ENCODE measurements at regions not wholly inside any gene's neighbourhood (a gene's known extent, or its start where the extent isn't known, plus 50 kb on each side); places are given as distances from the start of the nearest gene placed in this dataset.

DNA sequence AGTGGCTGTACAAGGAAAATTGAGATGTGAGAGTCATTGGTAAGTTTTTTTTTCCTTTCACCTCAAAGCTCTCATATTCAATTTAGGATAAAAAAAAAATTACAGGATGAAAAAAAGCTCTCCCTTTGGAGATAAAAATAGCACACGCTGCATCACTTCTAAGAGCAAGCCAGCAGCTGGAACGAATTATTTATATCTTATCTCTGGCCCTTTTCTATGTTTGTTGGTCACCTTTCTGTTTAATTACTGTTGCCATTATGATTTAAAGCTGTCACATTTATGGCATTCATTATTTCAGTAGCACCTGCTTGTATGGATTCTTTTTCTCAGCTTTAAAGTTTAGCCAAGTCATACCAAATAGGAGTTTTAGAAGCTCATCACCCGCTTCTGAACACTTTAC lies 171.6 kb upstream of the PDZRN3 start:
- DNase-seq (ENCODE audit: low spot score) = no peak

DNA sequence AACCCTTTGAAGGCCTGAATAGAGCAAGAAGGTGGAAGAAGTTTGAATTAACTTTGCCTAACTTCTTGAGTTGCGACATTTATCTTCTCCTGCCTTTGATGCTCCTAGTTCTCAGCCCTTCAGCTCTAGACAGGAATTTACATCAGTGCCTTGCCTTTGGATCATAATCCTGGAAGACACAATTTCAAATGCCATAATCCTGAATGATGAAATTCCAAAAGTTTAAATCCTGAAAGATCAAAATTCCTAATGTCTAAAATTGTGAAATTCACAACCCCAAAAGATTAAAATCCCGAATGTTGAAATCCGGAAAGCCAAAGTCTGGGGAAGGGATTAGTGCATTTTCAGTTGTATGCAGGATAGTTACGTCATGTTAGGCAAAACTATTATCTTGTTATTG lies 166.6 kb upstream of the PDZRN3 start:
- DNase-seq (ENCODE audit: low spot score) = no peak

DNA sequence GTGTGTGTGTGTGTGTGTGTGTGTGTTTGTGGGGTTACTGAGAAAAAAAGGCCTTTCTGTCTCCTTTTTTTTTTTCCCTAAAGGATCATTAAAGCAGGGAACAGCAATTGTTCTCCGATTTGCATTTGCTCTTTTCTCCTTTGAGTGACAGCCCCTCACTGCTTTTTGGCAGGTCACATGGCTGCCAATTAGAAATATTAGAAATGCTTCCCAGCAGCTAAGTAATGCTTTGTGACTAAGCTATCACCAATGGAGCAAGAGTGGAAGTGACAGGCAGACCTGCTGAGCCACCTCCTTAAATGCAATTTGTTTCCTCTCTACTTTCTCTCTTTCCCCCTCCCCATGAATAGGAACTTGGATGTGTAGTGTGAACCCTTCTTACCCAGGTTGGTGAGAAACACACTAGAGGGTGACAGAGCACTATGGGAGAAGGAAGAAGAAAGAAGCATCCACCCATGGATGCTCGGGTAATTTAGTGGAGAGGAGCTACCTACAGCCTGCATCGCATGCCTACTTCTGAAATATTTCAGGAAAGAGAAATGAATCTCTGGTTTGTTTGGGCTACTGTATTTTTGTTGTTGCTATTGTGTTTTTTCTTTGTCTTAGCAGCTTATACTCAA lies 165.2 kb upstream of the PDZRN3 start:
- no peak for DNase-seq (ENCODE audit: low spot score)

DNA sequence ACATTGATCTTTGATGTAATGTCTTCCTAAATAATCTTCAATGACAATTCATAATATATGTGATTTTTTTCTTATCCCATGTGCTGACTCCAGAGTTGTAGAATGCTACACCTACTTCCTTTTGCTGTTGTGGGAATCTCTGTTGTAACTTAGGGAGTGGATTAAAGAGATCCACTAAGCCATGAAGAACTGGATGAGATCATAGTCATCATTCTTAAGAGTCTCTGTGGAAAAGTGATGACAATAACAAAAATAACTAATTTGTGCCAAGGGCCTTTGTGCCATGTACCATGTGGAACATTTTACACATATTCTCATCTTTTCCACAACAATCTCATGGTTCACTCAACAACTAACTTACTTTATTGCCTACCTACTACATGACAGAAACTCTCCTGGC lies 162.9 kb upstream of the PDZRN3 start:
- no peak for DNase-seq (ENCODE audit: low spot score)

DNA sequence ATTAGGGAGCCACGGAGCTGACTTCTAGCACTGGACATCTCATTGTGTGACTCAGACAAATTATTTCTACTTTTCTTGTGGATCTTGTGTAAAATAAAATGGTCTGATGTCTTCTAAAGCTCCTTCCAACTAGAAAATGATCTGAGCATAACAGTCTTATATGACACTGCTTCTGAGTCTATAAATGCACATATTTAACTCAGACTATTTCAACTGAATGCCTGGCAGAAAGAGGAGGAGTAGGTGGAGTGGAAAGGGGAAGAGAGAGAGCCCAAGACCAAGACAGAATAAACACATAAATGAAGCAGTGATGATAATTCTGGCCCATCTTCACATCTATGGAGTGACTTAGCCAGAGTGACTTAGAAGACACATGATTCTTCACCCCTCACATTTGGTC lies 162.3 kb upstream of the PDZRN3 start:
- DNase-seq (ENCODE audit: low spot score) = no peak

DNA sequence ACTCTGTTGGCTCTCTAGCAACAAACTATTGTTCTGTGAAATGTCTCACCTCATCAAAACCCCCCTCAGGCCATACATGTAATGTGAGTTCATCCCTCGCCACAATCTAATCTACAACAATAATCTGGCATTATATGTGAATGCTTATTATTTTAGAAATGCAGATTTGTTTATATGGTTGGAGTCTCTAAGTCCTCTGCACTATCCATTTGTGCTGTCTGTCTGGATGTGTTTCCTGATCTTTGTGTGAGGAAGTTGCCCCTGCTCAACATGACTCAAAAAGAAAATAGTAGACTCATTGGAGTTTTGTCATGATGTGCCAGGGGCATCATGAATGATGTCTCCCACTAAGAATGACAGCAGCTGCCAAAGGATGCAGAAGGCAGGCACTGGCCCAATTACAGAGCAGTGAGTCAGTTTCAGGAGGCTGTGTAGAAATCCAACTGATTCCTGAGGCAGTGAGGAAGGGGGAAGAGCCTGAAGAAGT lies 161.6 kb upstream of the PDZRN3 start:
- DNase-seq (ENCODE audit: low spot score) = peak; percentile 49

DNA sequence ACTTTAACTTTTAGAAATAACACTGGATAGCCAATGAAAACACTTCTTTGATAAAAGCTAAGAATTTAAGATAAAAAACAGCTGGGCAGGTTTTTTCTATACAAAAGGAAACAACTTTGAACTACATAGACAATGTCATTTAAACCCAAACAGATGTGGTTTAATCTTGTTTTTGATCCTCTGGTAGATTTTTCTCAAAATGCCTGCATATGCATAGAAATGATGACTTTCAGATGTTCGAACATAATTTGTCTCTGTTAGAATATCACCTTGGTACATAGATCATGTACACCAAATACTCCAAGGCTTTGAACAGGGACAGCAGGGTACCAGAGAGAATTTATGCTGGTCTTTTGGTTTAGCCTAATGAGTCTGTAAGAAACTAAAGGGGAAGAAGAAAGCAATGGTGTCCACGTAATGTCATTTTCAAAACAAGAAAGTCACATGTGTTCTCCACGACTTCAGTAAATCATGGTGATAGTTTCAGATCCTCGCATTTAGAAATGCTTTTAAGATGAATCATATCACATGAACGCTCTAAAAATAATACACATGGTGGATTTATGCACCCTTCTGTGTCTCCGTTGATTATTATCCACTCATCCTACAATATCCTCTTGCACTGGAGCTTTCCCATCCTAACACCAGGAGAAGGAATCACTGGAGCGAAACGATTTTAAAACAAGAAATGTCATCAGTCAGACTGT lies 160.1 kb upstream of the PDZRN3 start:
- no peak for DNase-seq (ENCODE audit: low spot score)

DNA sequence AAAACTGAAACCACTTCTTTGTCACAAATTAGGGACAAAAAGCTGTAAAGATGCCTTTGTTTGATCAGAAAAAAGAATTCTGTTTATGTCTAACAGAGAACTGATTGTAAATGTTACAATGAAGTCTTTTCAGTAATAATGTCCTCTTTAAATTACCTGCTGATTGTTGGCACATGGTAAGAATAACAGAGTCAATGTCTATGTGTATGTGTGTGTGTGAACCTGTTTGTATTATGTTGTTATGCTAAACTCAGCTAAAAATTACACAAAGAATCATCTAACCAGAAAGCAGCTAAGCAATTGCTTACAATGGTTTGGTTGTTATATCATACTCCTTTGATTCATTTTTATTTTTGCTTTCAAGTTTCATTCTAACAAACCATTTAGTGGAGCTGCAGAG lies 159.1 kb upstream of the PDZRN3 start:
- DNase-seq (ENCODE audit: low spot score) = no peak

DNA sequence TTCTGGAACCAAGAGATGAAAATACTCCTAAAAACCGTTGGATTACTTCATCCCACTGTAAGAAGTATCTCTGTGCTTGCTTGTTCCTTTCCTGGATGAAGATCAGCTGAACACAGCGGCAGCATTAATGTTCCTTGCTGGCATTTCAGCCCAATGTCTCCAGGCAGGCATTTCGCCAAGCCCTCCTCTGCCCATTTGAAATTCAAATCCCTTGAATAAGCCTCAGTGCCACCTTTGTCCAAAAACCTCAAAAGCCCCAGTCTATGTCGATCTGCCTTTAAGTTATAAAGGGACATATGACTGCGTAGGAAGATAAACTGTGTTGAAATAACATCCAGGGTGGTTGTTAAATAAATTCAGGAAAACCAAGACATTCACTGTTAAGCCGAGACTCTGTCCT lies 156.8 kb upstream of the PDZRN3 start:
- peak; percentile 72 for DNase-seq (ENCODE audit: low spot score)

DNA sequence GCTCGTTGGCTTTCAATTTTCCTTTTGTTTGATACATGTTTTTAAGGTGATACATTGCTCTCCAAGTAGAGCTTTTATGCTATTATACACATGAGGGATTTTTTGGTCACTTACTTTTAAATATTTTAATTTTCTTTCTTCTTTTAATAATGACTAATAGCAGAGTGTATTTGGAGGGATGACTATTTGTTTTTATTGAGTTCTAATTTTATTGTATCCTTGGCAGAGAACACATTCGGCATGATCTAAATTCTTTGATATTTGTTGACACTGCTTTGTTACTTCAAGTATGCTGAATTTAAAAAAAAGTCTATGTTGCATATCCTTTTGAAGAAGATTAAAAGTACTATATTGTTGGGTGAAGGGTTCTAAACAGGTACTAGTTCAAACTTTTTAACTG lies 149.9 kb upstream of the PDZRN3 start:
- DNase-seq (ENCODE audit: low spot score) = no peak

DNA sequence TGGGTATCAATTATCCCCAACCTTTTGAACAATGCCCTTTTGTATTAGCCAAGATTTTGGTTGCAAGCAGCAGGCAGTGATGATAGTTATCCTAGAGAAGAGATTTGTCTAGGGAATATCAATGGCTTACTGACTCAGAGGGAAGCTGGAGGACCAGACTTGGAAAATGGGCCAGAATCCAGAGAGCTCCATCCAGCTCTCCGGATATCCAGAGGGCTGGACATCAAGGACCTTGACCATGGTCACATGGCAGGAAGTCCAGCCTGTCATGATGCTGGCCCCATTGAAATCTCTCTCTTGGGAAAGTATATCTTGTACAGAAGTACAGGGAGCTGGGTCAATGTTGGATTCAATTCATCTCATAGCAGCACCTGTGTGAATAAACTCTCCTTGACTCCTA lies 148.5 kb upstream of the PDZRN3 start:
- no peak for DNase-seq (ENCODE audit: low spot score)

DNA sequence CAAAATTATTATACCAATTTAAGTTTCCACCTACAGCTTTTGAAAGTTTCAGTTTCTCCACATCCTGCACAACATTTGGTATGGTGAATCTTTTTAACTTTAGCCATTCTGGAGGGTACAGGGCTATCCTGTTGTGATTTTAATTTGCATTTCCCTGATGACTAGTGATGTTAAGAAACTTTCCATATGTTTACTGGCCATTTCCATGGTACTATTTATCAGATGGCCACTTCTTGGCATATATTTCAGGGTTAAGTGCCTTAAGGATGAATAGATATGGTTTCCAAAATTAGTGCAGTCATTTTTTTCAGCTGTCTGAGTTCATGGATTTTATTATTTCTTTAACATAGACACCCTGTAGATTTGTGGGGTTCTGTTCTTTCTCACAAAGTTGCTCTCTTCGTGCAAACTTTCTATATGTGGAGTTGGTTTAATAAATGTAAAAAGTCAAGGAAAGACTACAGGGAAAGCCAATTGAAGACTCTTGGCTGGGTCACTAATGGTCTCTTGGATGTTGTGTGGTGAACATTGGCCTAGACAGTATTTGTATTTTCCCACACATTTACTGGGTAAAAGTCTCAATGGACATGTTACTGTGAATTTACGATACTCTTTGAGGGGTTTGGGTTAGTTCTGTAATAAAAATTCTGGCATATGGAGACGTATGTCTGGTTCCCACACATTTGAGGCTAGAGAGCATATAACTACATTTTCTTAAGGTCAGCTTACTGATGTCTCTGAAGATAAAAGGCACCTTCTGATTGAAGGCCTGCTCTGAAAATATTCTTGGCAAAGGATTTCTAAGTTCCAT lies 147.5 kb upstream of the PDZRN3 start:
- DNase-seq (ENCODE audit: low spot score) = no peak

DNA sequence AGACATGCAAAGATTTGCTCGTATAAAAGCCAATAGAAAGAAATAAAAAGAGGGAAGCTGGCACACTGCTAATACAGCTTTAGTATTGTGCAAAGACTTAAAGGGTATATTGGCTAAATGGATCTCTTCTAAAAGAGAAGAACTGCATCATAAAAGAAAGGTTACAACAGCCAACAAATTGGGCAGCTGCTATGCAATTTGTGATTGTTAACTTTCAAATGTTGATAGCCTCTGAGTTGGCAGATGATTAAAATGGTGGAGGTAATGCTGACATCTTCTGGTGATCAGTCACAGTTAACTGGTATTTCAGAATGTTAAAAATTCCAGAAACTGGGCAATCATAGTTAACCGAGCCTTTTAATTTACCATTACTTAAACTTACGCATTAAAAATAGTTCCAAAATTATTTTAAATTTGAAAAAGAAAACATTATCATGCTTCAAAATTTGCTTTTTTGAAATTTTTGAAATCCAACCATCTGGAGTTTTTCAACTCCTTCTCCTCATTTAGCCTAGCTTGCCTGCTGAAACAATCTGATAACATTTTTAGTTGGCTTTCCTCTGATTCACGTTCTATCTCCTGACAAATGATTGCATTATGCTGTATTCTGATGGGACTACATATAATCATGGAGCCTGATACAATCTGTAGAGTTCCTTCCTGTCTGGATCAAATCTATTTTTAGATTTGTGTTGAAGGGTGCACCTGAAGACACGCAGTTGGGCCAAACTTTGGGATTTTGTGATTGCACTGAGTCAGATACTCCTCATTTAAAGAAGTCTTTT lies 144.0 kb upstream of the PDZRN3 start:
- peak; percentile 30 for DNase-seq (ENCODE audit: low spot score)

DNA sequence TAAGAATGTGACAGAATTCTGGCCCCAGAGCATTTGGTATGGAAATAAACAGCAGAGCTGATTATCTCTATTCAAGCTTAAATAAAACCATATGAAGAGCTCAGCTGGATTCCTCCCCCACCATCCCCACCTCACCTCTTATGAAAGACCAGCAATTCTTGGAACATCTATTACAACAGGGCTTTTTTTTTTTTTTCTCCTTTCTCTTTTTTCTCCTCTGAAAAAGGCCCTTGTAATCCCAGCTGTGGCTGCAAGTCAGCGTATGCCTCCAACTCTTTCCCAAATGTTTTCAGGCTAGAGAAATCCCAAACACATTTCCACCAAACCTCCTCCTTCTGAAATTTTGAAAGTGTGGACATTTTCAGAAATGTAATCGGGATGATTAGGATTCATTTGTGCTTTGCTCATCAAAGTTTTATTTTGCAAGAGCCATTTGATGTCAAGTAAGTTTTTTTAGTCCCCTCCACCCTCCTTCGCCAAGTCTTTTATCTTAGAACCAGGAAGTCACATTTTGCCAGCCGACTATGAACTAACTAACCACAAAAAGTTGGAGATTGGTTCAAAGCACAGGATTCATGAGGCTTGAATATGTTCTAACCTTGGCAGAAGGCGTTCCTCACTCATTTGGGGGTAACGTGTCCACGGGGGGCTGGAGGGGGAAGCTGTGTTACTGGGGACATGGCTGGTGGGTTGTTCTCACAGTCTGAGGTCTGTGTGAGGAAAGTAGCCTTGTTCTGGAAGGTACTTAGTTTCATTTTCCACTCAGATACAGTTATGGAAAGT lies 142.0 kb upstream of the PDZRN3 start:
- no peak for DNase-seq (ENCODE audit: low spot score)

DNA sequence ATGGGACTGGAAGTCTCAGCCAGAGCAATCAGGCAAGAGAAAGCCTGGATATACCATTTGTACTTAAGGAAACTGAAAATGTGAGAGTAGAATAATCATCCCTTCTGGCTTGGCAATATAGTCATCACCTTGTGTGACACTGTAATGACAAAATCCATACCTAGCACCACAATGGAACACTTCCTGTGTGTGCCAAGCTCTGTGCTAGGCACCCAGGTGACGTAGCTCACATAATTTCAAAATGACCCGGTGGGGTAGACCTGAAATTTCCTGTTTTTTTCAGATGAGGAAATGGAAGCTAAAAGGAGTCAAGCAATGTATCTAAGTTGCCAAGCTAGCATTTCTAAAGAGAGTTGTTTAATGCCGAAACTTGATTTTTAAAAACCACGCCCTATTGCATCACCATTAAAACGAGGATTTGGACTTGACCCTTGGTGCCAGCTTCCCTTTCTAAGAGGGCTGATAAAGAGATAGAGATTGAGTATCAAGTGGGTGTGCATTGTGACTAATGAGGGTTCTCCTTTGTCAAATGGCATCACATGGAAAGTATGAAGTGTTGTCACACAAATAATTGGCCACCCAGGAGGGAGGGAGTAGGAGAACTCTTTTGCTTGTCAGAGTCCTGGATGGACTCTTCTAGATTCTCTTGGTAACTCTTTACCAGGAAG lies 141.3 kb upstream of the PDZRN3 start:
- no peak for DNase-seq (ENCODE audit: low spot score)

DNA sequence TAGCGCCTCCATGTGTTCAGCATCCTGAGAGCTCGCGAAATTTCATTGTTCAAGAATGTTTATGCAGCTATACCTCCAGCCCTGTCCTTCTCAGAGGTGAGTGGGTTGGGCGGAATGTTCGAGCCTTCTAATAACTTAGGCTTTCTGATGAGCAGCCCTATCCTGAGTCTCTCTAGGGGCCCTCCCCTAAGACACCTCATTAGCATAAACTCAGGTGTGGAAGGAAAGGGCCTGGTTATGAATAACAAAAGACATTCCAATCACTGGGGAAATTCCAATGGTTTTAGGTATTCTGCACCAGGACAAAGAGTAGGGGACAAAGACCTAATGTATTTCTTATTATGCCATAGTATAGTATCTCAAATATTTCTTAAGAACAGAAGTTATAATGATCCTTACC lies 138.1 kb upstream of the PDZRN3 start:
- no peak for DNase-seq (ENCODE audit: low spot score)

DNA sequence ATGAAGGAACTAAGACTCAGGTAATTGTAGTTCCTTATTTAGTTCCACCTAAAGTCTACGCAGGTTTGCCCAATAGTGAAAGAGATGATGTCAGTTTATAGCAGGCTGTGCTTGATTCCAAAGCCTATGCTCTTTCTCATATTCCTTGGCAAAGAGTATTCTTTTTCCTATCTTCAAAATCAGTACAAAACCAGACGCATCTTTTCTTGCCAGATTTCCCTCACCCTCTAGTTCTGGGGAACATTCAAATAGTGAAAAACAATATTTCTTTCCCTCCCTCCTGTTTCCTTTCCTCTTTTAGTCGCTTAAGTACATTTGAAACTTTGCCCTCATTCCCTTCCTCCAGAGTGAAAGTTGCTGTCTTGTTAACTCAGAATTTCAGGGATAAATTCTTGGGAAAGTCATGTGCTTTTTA lies 134.6 kb upstream of the PDZRN3 start:
- DNase-seq (ENCODE audit: low spot score) = no peak

DNA sequence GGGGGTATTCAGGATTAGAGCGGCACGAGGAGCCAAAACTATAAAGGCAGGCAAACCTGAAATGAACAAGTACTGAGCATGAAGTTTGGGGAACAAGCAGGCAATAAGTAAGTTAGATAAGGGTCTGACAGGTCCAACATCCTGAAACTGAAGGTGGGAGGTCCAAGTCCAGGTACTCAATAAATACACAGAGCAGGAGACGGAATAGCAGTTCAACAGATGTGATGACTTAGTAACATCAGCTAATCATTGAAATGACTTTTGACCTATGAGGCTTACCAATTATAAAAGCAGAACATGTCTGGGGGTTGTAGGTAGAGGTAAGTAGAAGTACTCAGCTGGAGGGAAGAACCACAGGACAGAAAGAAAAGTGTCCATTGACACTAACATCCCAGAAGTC lies 132.8 kb upstream of the PDZRN3 start:
- DNase-seq (ENCODE audit: low spot score) = no peak

DNA sequence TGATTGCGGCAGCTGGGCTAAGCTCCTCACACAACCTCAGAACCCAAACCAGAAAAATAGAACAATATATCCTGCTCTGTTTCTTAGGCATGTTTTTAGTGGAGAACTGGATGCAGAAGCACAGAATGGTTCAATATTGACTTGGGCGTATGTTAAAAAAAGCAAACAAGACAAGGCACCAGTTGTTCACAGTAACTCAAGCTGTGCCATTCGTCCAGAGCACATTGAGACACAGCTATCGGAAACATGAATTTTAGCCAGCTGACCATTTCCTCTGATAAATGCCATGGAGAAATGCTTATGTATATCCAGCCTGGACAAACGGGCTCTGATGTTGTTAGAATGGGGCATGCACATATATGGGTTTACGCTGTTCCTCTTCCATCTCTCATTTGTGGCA lies 129.2 kb upstream of the PDZRN3 start:
- no peak for DNase-seq (ENCODE audit: low spot score)

DNA sequence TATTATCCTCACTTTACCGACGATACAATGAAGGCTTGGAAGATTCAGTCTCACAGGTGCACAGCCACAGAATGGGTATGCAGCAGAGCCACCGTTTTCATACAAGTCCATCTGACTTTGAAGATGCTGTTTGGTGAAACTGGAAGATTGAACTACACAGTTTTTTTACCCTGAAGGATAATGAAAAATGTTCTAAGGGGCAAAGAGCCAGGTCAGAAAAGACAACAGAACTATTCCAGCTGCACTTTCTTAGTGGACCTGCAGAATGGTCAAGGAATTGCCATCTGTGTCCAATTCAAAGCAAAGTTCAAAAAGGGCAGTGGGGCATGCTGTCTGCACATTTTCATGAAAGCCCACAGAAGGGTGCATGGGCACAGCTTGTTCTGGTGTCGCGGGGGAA lies 127.6 kb upstream of the PDZRN3 start:
- DNase-seq (ENCODE audit: low spot score) = no peak

DNA sequence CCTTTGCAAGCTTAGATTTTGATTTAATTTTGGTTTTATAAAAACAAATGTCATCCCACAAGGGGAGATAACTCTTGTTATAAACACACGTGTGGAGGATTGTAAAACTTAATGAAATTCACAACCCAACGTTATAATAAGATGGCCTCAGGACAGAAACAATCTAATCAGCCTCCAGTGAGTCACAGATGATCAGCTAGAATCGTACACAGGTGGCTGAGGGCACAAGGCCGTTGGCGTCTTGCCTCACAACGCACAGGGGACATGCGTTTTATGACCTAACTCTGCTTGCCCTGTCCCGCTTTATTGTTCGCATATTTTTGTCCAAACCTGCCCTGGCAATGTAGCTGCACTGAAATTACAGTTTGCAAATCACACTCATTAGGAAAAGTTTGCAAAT lies 121.9 kb upstream of the PDZRN3 start:
- DNase-seq (ENCODE audit: low spot score) = no peak

All from Ammon's horn (tissue), 1 donor.